ENCODE measurements at regions not wholly inside any gene's neighbourhood (a gene's known extent, or its start where the extent isn't known, plus 50 kb on each side); places are given as distances from the start of the nearest gene placed in this dataset.

DNA sequence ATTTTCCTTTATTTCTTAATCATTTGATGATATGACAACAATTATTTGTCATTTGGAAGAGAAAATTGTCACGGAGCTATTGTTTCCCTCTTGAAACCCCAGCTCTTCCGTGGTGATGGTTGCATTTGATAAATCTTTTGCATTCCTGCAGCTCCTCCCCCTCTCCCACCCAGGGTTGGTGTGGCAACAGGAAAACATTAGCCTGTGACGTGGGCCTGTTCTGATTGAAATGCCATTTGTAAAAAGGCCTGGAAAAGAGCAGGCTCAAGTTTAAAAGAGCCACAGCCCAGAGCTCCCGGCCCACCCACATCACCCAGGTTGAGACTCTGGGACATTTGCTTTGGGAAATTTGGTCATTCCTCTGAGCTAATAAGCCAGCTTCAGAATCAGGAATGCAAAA, 282.5 kb downstream of the RPLP1 start:
- intact Hi-C loops (cut with DNase I; ENCODE audit: low total_unique reads): no loop called here
- Histone ChIP-seq H3K4me1 (peaks cover 0 to 3% (median 0%) of the 10 kb centered on the region in 4 donors), H3K36me3 (no peaks in the 10 kb centered on the region), H3K27me3 (no peaks in the 10 kb centered on the region), H3K9me3 (no peaks in the 10 kb centered on the region), H3K27ac (peak overlapping the region in 2 of 4 donors; percentile 13 to 30), H3K4me3 (no peak overlapping the region)
- DNase-seq: no peak
- WGBS, 2 donors (ENCODE audit: low coverage in 1 of 2): 47 to 57% methylated on average over 4 of the region's 4 CpGs
- TF ChIP-seq EP300 (IDR thresholded peaks at IDR 0.05; ENCODE audit: low read depth) (no peak), POLR2AphosphoS5 (IDR thresholded peaks at IDR 0.05) (no peak), POLR2A (IDR thresholded peaks at IDR 0.05) (no peak)
- TF ChIP-seq, protein P1, sequence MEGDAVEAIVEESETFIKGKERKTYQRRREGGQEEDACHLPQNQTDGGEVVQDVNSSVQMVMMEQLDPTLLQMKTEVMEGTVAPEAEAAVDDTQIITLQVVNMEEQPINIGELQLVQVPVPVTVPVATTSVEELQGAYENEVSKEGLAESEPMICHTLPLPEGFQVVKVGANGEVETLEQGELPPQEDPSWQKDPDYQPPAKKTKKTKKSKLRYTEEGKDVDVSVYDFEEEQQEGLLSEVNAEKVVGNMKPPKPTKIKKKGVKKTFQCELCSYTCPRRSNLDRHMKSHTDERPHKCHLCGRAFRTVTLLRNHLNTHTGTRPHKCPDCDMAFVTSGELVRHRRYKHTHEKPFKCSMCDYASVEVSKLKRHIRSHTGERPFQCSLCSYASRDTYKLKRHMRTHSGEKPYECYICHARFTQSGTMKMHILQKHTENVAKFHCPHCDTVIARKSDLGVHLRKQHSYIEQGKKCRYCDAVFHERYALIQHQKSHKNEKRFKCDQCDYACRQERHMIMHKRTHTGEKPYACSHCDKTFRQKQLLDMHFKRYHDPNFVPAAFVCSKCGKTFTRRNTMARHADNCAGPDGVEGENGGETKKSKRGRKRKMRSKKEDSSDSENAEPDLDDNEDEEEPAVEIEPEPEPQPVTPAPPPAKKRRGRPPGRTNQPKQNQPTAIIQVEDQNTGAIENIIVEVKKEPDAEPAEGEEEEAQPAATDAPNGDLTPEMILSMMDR (IDR thresholded peaks at IDR 0.05): no peak
- in situ Hi-C loops (cut with MboI; ENCODE audit: low pct_ligation_motif_present in 1 of 4, low pct_unique_long_range_greater_than_20kb in 1 of 4, low sequenced_read_pairs in 3 of 4): loop anchor here in 1 of 4 donors (10.0 kb wide), 1 partner anchor 730 kb away; no protein-coding TSS in a partner anchor

DNA sequence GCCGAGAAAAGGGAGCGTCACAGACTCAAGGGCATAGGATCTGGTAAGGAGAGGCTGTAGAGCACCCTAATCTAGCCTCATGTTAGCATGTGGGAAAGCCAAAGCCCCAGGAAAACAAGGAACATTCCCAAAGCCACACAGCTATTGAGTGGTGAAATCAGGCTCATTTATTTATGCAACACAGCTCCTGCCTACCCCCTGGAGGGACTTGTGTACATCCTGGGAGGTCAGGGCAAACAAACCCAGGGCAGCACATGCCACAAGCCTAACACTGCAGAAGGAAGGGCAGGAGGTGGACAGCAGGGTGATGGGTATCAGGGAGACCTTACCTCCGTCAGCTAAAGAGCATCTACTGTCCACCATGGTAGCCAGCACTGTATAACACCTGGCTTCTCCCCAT, 283.5 kb downstream of the RPLP1 start:
- in situ Hi-C loops (cut with MboI; ENCODE audit: low pct_ligation_motif_present in 1 of 4, low pct_unique_long_range_greater_than_20kb in 1 of 4, low sequenced_read_pairs in 3 of 4) (loop anchor here in 1 of 4 donors (10.0 kb wide), 1 partner anchor 729 kb away; no protein-coding TSS in a partner anchor), intact Hi-C loops (cut with DNase I; ENCODE audit: low total_unique reads) (no loop called here)
- no peak for DNase-seq
- WGBS, 2 donors (ENCODE audit: low coverage in 1 of 2): 87 to 93% methylated on average over 2 to 3 of the region's 3 CpGs
- Histone ChIP-seq H3K9me3 (no peaks in the 10 kb centered on the region), H3K27me3 (no peaks in the 10 kb centered on the region), H3K4me3 (no peak overlapping the region), H3K4me1 (peaks cover 0 to 3% (median 0%) of the 10 kb centered on the region in 4 donors), H3K27ac (no peak overlapping the region), H3K36me3 (no peaks in the 10 kb centered on the region)
- TF ChIP-seq POLR2A (IDR thresholded peaks at IDR 0.05) (no peak), POLR2AphosphoS5 (IDR thresholded peaks at IDR 0.05) (no peak), EP300 (IDR thresholded peaks at IDR 0.05; ENCODE audit: low read depth) (no peak)
- TF ChIP-seq, protein P1 (IDR thresholded peaks at IDR 0.05): no peak

DNA sequence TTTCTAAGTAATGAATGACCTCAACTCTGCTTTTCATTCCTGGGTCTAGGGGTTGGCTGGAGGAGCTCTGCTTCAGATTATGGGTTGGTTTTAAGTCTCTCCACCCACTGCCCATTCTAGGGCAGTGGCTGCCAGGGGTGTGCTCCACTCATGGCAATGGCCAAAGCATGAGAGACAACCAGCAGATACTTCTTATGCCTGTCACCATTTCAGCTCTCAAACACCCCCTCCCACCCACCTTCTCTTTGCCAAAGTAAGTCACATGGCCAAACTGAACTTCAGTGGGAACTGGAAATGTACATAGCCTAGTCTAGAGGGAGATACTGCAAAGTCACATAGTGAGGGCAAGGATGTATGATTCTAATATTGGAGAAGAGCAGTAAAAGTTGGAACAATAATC, 285.3 kb downstream of the RPLP1 start:
- H3K4me1 ChIP-seq: peaks cover 0 to 3% (median 0%) of the 10 kb centered on the region in 4 donors
- no peak overlapping the region for H3K4me3 ChIP-seq
- intact Hi-C loops (cut with DNase I; ENCODE audit: low total_unique reads) (no loop called here), in situ Hi-C loops (cut with MboI; ENCODE audit: low pct_ligation_motif_present in 1 of 4, low pct_unique_long_range_greater_than_20kb in 1 of 4, low sequenced_read_pairs in 3 of 4) (loop anchor here in 1 of 4 donors (10.0 kb wide), 1 partner anchor 727 kb away; no protein-coding TSS in a partner anchor)
- no peaks in the 10 kb centered on the region for H3K36me3 ChIP-seq
- TF ChIP-seq POLR2A (IDR thresholded peaks at IDR 0.05) (no peak), POLR2AphosphoS5 (IDR thresholded peaks at IDR 0.05) (no peak), EP300 (IDR thresholded peaks at IDR 0.05; ENCODE audit: low read depth) (no peak)
- TF ChIP-seq, protein P1 (IDR thresholded peaks at IDR 0.05): no peak
- no peak for DNase-seq
- H3K9me3 ChIP-seq: no peaks in the 10 kb centered on the region
- no peaks in the 10 kb centered on the region for H3K27me3 ChIP-seq
- no peak overlapping the region for H3K27ac ChIP-seq

DNA sequence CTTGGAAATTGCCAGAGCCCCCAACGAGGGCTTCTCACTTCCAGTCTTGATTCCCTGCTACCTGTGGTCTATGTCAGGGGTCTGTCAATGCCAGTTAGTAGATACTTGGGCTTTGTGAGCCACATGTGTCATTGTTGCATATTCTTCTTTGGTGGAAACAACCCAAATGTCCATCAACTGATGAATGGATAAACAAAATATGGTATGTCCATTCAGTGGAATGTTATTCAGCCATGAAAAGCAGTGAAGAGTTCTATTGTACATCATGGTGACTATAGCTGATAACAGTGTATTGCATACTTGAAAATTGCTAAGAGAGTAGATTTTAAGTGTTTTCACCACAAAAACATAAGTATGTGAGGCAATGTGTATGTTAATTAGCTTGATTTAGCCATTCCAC, 288.1 kb downstream of the RPLP1 start:
- DNase-seq: no peak
- no peak overlapping the region for H3K4me3 ChIP-seq
- peaks cover 0 to under 1% (median 0%) of the 10 kb centered on the region in 4 donors for H3K4me1 ChIP-seq
- intact Hi-C loops (cut with DNase I; ENCODE audit: low total_unique reads) (no loop called here), in situ Hi-C loops (cut with MboI; ENCODE audit: low pct_ligation_motif_present in 1 of 4, low pct_unique_long_range_greater_than_20kb in 1 of 4, low sequenced_read_pairs in 3 of 4) (no loop called here)
- no peak overlapping the region for H3K27ac ChIP-seq
- H3K36me3 ChIP-seq: no peaks in the 10 kb centered on the region
- 81 to 83% methylated on average over 1 of the region's 1 CpG for WGBS, 2 donors (ENCODE audit: low coverage in 1 of 2)
- peaks cover 9% of the 10 kb centered on the region for H3K27me3 ChIP-seq
- H3K9me3 ChIP-seq: no peaks in the 10 kb centered on the region
- no peak for TF ChIP-seq POLR2AphosphoS5 (IDR thresholded peaks at IDR 0.05)
- TF ChIP-seq, protein P1 (IDR thresholded peaks at IDR 0.05): no peak
- TF ChIP-seq EP300 (IDR thresholded peaks at IDR 0.05; ENCODE audit: low read depth): no peak
- no peak for TF ChIP-seq POLR2A (IDR thresholded peaks at IDR 0.05)
